ENCODE measurements at regions not wholly inside any gene's neighbourhood (a gene's known extent, or its start where the extent isn't known, plus 50 kb on each side); places are given as distances from the start of the nearest gene placed in this dataset.

GRCh38 chr13:73715114-73715910 is 418.9 kb downstream of the KLF12 start:
- no peak overlapping the region for H3K4me2 ChIP-seq (ENCODE audit: low read length)
- no peaks in the 10 kb centered on the region for H3K79me2 ChIP-seq (ENCODE audit: insufficient read depth, low read length)
- Mint-ChIP-seq H3K4me3 (ENCODE audit: unreplicated experiment) (no peak overlapping the region), H3K27me3 (ENCODE audit: low read depth, unreplicated experiment) (no peaks in the 10 kb centered on the region), H3K27ac (ENCODE audit: unreplicated experiment) (peak overlapping the region; percentile 9), H3K9me3 (ENCODE audit: unreplicated experiment) (no peaks in the 10 kb centered on the region), H3K36me3 (ENCODE audit: low read depth, unreplicated experiment) (peaks cover 4% of the 10 kb centered on the region), H3K4me1 (ENCODE audit: low read depth, unreplicated experiment) (peaks cover 31% of the 10 kb centered on the region)
- H3K27me3 ChIP-seq (ENCODE audit: insufficient read depth, low read length): no peaks in the 10 kb centered on the region
- no peak overlapping the region for H3K27ac ChIP-seq (ENCODE audit: low read depth, low read length)
- H3K36me3 ChIP-seq (ENCODE audit: insufficient read depth, low read length): peaks cover 20% of the 10 kb centered on the region
- H3K9ac ChIP-seq (ENCODE audit: low read length): no peak overlapping the region
- no peaks in the 10 kb centered on the region for H4K20me1 ChIP-seq (ENCODE audit: insufficient read depth, low read length)
- no peak for DNase-seq (ENCODE audit: low read depth)
- no peak overlapping the region for H3K4me3 ChIP-seq (ENCODE audit: insufficient read depth, low read depth, low read length)
- no peak for FAIRE-seq
- no peak for TF ChIP-seq CTCF (IDR thresholded peaks at IDR 0.05; ENCODE audit: insufficient read depth, low read depth, low read length)
- no peak for TF ChIP-seq EZH2 (IDR thresholded peaks at IDR 0.05; ENCODE audit: insufficient read depth, low read length)
- H3K4me1 ChIP-seq (ENCODE audit: insufficient read depth, low read length): no peaks in the 10 kb centered on the region
- H3K9me3 ChIP-seq (ENCODE audit: insufficient read depth, low read depth, low read length): no peaks in the 10 kb centered on the region
- H2AFZ ChIP-seq (ENCODE audit: low read depth, low read length): no peak overlapping the region

GRCh38 chr13:73714522-73714921 is 419.7 kb downstream of the KLF12 start:
- Histone ChIP-seq H3K4me2 (ENCODE audit: low read length) (no peak overlapping the region), H3K9me3 (ENCODE audit: insufficient read depth, low read depth, low read length) (no peaks in the 10 kb centered on the region), H3K27ac (ENCODE audit: low read depth, low read length) (no peak overlapping the region), H3K27me3 (ENCODE audit: insufficient read depth, low read length) (no peaks in the 10 kb centered on the region), H3K9ac (ENCODE audit: low read length) (no peak overlapping the region), H3K36me3 (ENCODE audit: insufficient read depth, low read length) (peaks cover 20% of the 10 kb centered on the region), H4K20me1 (ENCODE audit: insufficient read depth, low read length) (no peaks in the 10 kb centered on the region), H3K79me2 (ENCODE audit: insufficient read depth, low read length) (no peaks in the 10 kb centered on the region), H3K4me1 (ENCODE audit: insufficient read depth, low read length) (no peaks in the 10 kb centered on the region), H2AFZ (ENCODE audit: low read depth, low read length) (no peak overlapping the region), H3K4me3 (ENCODE audit: insufficient read depth, low read depth, low read length) (no peak overlapping the region)
- no peak for TF ChIP-seq EZH2 (IDR thresholded peaks at IDR 0.05; ENCODE audit: insufficient read depth, low read length)
- no peak for TF ChIP-seq CTCF (IDR thresholded peaks at IDR 0.05; ENCODE audit: insufficient read depth, low read depth, low read length)
- FAIRE-seq: no peak
- Mint-ChIP-seq H3K4me1 (ENCODE audit: low read depth, unreplicated experiment) (peaks cover 25% of the 10 kb centered on the region), H3K27ac (ENCODE audit: unreplicated experiment) (no peak overlapping the region), H3K27me3 (ENCODE audit: low read depth, unreplicated experiment) (no peaks in the 10 kb centered on the region), H3K4me3 (ENCODE audit: unreplicated experiment) (no peak overlapping the region), H3K36me3 (ENCODE audit: low read depth, unreplicated experiment) (peaks cover 4% of the 10 kb centered on the region), H3K9me3 (ENCODE audit: unreplicated experiment) (no peaks in the 10 kb centered on the region)
- DNase-seq (ENCODE audit: low read depth): no peak

GRCh38 chr13:73708393-73708985 is 425.7 kb downstream of the KLF12 start:
- Histone ChIP-seq H3K36me3 (ENCODE audit: insufficient read depth, low read length) (peaks cover 12% of the 10 kb centered on the region), H3K27me3 (ENCODE audit: insufficient read depth, low read length) (no peaks in the 10 kb centered on the region), H2AFZ (ENCODE audit: low read depth, low read length) (no peak overlapping the region), H3K4me2 (ENCODE audit: low read length) (no peak overlapping the region), H3K9ac (ENCODE audit: low read length) (no peak overlapping the region), H3K4me3 (ENCODE audit: insufficient read depth, low read depth, low read length) (no peak overlapping the region), H3K79me2 (ENCODE audit: insufficient read depth, low read length) (no peaks in the 10 kb centered on the region), H4K20me1 (ENCODE audit: insufficient read depth, low read length) (no peaks in the 10 kb centered on the region), H3K9me3 (ENCODE audit: insufficient read depth, low read depth, low read length) (no peaks in the 10 kb centered on the region), H3K4me1 (ENCODE audit: insufficient read depth, low read length) (no peaks in the 10 kb centered on the region), H3K27ac (ENCODE audit: low read depth, low read length) (no peak overlapping the region)
- peaks cover 2% of the 10 kb centered on the region for H3K4me1 Mint-ChIP-seq (ENCODE audit: low read depth, unreplicated experiment)
- no peaks in the 10 kb centered on the region for H3K27me3 Mint-ChIP-seq (ENCODE audit: low read depth, unreplicated experiment)
- TF ChIP-seq CTCF (IDR thresholded peaks at IDR 0.05; ENCODE audit: insufficient read depth, low read depth, low read length) (peak; percentile 93), EZH2 (IDR thresholded peaks at IDR 0.05; ENCODE audit: insufficient read depth, low read length) (no peak)
- H3K4me3 Mint-ChIP-seq (ENCODE audit: unreplicated experiment): no peak overlapping the region
- peak; percentile 29 for FAIRE-seq
- no peaks in the 10 kb centered on the region for H3K9me3 Mint-ChIP-seq (ENCODE audit: unreplicated experiment)
- DNase-seq (ENCODE audit: low read depth): peak; percentile 52
- H3K36me3 Mint-ChIP-seq (ENCODE audit: low read depth, unreplicated experiment): peaks cover 7% of the 10 kb centered on the region
- H3K27ac Mint-ChIP-seq (ENCODE audit: unreplicated experiment): no peak overlapping the region
